ENCODE measurements at regions not wholly inside any gene's neighbourhood (a gene's known extent, or its start where the extent isn't known, plus 50 kb on each side); places are given as distances from the start of the nearest gene placed in this dataset.

DNA sequence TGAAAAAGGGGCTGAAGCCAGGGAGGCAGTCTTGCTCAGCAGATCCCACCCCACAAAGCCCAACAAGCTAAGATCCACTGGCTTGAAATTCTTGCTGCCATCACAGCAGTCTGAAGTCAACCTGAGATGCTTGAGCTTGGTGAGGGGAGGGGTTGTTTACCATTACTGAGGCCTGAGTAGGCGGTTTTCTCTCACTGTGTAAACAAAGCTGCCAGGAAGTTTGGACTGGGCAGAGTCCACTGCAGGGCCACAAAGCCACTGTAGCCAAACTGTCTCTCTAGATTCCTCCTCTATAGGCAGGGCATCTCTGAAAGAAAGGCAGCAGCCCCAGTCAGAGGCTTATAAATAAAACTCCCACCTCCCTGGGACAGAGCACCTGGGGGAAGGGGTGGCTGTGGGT, 746.1 kb upstream of the LRRC4C start:
- DNase-seq = no peak

DNA sequence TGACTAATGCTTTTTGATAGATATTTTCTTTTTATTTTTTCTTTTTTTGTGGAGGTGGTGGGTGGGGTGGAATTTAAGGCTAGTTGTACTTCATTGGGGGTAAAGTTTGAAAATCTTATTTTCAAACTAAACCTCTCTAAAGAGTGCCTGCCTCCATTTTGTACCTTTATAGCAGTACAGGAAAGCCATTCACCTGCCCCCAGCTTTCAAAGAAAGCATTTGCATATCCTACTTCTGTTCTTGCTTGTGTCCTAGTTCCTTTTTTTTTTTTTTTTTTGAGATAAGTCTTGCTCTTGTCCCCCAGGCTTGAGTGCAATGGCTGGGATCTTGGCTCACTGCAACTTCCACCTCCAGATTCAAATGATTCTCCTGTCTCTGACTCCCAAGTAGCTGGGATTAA, 766.2 kb upstream of the LRRC4C start:
- no peak for DNase-seq

DNA sequence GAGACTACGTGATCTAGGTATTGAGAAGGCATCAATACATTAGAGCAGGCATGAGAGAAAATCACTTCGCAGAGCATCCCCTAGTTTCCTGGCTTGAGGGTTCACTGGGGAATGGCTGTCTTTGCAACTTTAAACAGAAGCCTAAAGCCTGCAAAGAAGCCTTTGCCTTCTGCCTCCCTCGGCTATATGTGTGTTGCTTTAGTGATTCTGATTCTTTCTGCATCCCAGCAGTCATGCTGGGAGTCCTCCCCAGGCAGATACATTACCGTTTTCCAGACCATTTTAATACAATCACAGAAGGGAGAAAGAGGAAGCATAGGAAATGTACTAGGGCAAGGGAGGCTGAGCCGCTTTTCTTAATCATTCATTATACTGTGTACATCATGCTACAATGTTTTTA, 773.2 kb upstream of the LRRC4C start:
- DNase-seq = no peak

DNA sequence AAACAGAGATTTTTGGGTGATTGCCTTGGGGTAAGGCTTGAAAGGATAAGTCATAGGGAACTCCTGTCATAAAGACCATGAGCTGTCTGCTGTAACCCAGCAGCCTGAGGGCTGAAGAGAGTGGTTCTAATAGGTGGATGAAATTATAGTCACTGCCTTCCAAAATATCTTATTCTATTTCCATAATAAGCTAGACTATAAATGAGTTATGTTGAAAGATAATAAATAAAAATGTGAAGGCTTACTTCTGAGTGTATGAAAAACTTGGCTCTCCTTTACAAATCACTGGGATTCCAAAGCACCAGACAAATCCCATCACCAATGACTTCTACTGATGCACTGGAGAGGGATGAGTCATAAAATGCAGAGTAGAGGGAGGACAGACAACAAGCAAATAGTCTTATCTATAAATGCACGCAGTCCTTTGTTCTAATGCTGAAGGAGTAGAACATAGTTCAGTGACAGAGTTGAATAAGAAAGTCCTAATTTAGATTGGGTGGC, 775.0 kb upstream of the LRRC4C start:
- DNase-seq = peak; percentile 39

DNA sequence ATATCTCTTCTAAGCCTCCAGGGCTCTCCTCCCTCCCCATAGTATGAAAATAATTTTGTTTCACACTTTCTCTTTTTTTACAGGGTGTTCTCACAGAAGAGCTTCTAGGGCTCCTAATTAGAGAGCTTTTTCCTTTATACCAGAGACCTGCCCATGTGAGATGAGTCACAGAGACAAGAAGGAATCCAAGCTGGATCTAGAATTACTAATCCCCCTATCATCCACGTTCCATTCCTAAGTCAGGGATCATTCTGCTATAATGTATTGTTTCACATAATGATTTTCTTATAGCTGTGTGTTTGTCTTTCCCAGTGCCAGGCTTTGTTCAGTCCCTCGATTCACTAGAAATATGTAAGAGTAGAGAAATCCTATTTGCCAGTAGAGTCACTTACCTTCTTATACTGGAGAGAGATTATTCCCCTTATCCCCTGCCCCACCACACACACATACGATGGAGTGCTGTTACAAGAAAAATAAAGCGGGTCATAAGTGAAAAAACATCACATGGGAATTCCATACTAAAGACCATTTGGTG, 778.3 kb upstream of the LRRC4C start:
- DNase-seq = no peak

DNA sequence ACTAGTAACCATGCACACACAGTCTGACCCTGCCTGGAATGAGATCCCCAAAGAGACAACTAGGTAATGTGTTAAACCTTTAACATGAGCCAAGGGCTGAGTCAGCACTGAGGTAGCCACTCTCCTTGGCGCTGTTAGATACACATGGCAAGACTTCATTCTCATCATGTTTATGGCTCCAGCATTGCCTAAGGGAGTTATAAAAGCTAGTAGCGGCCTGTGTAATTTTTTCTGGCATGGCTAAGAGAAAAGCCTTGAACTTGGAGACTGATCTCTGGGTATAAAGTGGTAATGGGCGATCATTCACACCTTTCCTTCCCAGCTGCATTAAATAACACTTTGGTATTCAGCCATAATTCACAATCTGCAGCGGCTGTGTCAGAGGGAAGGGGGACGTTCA, 779.7 kb upstream of the LRRC4C start:
- no peak for DNase-seq

DNA sequence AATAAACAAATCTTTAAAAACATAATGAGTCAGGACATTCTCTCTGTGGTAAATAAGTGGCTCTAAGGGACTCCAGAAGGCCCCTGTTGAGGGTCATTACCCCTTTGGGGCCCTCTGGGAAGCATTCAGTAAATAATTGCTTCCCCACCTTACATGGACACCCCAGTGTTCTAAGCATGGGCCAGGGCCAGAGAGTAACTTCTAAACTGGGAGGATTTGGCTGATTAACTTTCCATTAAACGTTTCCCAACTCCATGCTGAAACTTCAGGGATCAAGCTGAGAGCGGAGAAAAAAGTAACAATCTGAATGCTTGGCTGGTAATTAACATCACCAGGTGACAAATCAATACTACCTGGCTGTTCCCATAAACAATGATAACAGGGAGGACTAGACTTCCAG, 783.9 kb upstream of the LRRC4C start:
- DNase-seq = no peak

DNA sequence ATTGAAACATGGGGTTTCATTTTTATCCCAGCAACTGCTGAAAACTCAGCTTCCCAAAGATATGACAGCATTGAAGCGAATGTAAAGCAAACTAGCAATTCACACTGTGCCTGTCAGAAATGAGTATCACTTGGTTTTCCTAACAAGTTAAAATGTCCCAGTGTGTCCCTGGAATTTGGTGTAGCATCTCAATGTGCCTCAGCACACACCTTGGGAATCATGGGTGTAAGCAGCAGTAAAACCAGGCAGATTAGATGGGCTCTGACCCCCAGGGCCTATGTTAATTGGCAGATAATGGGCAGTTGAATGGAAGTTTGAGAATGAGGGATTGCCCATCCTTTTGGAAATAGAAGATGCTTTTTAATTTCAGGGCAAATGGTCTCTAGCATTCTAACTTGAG, 784.9 kb upstream of the LRRC4C start:
- no peak for DNase-seq

DNA sequence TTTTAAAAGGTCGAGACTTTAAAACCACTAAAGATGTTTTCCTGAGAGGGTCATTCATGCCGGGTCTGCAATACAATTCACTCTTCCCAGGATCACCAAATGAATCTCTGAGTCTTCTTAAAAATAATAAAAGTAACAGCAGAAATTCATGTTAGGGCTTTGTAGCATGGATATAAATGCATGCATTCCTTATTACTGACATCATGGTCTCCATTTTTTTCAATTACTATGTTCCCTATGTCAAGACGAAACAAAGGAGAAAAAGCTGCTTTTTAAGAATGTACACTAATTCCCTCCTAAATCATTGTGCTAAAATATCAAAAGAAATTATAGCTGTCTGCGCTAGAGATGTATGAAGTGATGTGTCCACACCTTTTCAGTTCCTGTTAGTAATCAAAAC, 789.9 kb upstream of the LRRC4C start:
- no peak for DNase-seq

DNA sequence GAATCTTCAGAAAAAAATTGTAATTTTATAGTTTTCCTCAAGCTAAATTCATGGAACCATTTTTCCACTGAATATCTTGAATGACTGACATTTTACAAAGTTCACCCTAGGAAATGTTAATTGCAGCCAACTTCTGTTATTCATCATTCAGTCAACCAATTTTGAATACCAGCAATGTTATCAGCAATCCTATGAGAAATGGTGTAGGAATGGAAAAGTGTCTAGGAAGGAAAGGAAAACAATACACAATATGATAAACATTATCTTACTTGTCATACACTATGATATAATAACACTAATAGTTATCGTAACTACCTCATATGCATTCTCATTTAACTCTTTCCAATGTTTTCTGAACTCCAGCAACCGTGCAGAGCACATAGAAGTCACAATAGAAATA, 790.5 kb upstream of the LRRC4C start:
- no peak for DNase-seq

DNA sequence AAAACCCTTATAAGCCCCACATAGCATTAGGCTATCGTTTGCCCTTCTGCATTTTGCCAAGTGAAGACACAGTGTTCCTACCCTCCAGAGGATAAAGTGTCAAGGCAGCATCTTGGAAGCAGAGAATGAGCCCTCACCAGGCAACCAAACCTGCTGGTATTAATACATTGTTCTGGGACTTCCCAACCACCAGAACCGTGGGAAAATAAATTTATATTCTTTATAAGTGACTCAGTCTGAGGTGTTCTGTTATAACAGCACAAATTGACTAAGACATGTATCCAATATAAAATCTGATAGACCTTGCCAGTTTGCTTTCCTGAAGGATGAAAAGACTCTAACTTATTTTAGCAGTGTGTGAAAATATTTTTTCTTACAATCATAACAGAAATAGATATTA, 792.5 kb upstream of the LRRC4C start:
- no peak for DNase-seq

DNA sequence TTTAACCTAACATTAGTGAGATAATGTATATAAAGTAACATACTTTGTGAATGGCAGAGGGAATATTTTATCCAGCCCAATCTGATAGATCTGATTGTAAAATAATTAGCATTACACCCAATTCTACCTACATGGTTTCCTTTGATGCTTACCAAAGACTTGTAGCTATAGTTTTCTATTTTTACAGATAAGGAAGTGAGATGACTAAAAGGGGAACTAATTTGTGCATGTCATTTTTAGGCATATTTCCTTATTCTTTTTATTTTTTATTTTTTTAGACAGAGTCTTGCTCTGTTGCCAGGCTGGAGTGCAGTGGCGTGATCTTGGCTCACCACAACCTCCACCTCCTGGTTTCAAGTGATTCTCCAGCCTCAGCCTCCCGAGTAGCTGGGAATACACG, 793.7 kb upstream of the LRRC4C start:
- DNase-seq = peak; percentile 19

DNA sequence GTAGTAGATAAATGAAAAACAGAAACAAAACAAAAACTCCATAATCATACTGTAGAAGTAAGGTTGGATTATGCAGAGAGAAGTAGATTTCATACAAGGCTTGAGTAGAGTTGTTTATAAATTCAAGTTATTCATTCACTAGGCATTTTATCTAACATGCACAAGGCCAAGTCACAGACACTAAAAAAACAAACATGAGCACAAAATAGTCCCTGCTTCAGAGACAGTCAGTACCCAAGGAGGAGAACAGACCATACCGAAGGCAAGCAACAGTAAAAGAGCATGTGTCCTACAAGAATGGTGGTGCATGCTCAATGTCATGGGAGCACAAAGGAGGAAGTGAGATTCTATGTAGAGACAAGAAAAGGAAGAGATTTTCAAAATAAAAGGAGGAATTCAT, 796.5 kb upstream of the LRRC4C start:
- no peak for DNase-seq

DNA sequence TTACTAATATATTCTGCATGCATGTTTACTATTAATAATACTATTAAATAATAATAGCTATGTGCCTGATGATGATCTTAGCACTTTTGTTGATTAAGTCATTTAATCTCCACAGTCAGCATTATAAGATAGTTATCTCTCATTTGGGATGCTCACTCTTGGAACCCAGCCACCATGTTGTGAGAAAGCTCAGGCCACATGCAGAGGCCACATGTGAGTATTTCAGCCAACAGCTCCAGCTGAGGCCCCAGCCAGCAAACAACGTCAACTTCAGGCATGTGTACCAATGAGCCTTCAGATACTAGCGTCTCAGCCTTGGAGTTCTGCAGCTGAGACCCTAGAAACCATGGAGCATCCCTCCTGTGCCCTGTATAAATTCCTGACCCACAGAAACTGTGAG, 798.1 kb upstream of the LRRC4C start:
- DNase-seq = no peak

DNA sequence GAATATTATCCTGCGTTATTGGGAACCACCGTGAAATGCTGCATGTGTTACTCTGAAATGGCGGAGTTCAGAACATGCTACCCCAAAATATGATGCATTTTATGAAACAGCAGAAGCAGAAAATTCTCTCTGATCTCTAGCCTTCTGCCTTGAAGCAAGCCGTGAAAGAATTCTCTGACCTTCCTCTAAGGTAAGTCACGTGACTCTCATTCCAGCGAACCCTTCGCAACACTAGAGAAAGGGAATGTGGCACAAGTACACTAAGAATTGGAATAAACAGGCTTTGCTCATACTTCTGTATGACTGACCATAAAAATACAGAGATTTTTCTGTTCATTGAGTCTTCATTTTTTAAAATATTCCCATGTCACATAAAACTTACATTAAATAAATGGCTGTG, 805.6 kb upstream of the LRRC4C start:
- DNase-seq = no peak

DNA sequence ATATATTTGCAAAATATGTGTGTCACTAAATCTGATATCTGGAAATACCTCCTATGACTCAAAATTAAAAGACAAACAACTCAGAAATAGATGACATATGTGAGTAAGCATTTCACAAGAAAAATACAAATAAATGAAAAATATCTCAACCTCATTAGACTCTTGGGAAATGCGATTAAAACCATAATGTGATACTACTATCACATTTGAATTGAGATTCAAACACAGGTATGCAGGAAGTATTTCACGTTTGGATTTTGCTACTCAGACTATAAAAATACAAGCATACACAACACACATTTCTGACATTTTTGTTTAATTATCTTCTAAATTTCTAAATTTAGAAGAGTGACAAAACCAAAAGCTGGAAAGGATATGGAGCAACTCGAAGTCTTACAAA, 811.9 kb upstream of the LRRC4C start:
- no peak for DNase-seq

DNA sequence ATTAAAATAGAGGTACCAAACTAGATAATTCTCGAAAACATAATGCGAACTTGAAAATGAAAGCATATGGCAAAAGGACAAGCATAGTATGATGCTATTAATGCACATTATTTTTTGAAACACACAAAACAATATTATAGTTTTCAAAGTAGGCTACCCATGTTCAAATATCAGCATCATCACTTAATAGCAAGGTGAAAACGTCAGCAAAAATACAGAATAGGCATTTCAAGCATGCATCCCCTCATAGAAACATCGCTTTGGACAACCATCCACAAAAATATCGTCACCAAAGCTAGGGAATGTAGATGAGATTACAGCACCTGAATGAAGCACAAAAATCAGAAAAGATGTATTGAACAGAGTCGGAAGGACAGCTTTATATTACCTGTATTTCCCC, 814.5 kb upstream of the LRRC4C start:
- no peak for DNase-seq

DNA sequence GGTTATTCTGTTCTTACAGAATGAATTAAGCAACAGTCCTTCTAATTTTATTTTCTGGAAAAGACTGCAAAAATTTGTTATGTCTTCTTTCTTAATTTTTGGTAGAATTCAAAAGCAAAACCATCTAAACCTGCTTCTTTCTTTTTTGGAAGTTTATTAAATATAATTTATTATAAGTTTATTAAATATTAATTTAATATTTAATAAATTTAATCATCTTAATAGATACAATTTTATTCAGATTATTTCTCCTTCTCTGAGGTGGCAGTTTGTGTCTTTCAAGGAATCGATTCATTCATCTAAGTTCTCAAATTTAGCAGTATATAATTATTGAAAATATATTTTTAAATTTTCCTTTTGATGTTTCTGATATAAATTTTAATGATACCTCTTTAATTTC, 837.5 kb upstream of the LRRC4C start:
- DNase-seq = no peak

DNA sequence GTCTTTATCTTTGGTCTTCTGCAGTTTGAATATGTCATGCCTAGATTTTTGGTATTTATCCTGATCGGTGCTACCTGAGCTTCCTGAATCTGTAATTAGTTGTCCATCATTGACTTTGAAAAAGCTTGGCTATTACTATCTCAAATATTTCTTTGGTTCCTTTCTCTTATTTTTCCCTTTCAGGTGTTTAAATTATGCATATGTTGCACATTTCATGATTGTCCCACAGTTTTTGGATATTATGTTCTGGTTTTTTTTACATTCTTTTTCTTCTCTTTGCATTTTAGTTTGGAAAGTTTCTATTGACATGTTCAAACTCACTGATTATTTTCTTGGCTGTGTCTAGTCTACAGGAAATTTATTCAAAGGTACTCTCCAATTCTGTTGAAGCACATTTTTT, 840.3 kb upstream of the LRRC4C start:
- no peak for DNase-seq

DNA sequence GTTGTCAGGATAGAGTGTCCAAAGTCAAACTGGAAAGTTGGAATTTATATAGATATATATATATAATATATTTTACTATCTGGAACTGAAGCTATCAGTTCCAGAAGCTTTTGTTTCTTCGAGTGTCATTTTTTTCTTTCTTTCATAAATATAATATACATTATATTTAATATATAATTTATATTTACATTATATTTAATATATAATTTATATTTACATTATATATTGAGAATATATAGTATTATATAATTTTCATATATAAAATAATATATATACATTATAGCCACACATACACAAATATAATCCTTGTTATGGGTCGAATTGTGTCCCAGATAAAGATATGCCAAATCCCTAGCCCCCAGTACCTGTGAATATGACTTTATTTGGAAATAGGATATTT, 842.3 kb upstream of the LRRC4C start:
- DNase-seq = no peak

DNA sequence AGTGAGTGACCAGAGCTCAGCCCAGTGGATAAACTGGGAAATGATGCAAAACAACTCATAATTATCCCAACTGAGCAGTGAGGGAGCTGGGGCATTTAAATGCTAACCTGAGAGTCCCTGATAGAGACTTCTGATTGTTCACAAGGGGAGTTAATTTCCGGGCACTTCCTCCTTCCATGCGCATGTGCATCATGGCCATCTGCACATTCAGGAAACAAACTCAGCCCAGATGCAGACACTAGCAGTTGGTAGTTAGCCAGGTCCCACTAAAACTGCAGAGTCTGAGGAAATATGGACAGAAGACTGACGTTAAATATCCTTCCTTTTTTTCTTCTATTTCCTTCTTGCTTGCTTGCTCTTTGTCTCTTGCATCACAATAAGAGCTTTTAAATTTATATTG, 852.1 kb upstream of the LRRC4C start:
- DNase-seq = no peak

DNA sequence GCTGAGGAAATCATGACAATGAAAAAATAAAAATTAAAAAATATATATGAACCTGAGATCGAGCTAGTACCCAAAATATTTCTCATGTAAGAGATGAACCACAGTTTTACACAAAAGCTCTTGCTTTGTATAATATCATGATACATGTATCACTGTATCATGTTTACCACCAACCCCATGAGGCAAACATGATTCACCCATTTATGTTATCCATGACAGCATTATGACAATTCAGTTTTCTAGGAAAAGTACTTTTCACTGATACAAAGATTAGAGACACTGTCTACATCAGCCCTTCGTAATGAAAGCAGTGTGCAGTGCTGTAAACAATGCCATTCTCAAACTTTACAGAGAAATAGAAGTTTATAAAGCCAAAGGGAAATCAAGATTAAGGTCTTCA, 852.5 kb upstream of the LRRC4C start:
- DNase-seq = peak; percentile 3

DNA sequence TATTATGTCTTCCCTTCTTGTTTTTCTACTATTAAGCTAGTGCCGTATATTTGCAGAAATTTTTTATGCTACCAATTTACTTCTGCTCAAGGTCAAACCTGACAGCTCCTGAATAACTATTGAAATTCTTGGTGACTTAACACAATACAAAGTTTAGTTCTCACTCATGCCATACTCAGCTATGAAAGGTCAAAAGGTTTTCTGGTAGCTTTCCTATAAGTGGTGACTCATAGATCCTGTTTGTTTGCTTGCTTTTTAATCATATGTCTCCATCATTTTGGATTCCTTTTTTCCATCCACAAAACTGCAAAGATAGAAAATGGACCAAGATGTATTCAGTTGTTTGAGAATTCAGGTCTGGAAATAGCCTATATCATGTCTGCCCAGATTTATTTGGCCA, 855.8 kb upstream of the LRRC4C start:
- DNase-seq = no peak

DNA sequence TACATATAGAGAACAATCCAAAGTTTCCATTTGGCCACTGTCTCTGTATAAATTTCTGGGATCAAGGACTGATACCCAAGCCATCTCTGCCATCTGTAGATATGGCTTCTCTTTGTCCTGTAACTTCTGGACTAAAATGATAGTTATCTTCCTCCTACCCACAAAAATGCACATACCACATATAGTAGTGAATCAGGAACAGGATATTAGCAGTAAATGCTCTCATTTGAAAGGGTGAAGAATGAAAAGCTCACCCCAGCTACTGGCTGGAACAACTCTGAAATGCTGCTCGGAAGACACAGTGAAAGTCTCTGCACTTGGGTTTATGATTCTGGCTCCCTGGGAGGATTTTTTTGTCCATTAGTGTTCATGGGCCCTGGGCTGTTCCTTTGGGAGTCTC, 856.4 kb upstream of the LRRC4C start:
- DNase-seq = no peak

DNA sequence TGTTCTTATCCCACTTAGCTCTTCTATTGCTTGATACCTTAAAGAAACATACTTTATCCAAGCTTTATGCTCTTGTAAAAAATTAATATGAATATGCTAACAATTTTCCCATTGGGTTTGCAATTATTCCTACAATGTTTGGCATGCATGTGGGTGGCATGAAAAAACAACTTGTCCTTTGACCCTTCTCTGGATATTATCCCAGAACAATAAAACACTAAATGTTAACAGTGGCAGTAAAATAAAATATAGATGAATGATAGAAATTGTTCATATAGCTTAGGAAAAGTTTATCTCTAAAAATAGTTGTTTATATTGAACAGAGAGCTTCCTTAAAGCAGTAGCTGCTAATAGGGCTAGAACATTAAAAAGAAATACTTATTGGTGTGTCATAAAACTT, 860.5 kb upstream of the LRRC4C start:
- no peak for DNase-seq
